ENCODE measurements at regions not wholly inside any gene's neighbourhood (a gene's known extent, or its start where the extent isn't known, plus 50 kb on each side); places are given as distances from the start of the nearest gene placed in this dataset.

DNA sequence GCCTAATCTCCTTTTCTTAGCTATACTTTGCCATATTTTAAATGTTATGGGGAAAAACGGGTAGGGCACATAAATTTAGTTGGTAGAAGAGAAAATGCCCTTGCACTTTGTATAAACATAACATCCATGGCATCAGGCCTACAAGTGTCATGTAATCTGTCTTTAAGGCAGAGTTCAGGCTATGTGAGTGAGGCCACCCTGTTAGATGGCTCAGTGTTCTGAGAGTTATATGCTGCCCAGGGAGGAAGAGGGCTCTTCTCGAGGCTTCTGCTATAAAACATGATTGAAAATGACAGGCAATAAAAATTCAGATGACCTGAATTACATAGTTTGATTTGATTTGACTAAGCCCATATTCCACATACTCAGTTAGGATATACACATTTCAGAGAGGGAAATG is 553.6 kb upstream of the MAP3K7 start:
- H3K4me1 Mint-ChIP-seq = no peaks in the 10 kb centered on the region
- Histone ChIP-seq H3K36me3 (ENCODE audit: insufficient read depth, low read length) (no peaks in the 10 kb centered on the region), H3K4me1 (ENCODE audit: insufficient read depth, low read length) (no peaks in the 10 kb centered on the region), H3K4me3 (ENCODE audit: low read length in 2 of 2) (no peak overlapping the region), H3K27ac (ENCODE audit: low read depth, low read length) (no peak overlapping the region), H3K9me3 (ENCODE audit: control insufficient read depth in 1 of 2, low read length in 2 of 2) (no peaks in the 10 kb centered on the region), H3K27me3 (ENCODE audit: insufficient read depth, low read length) (no peaks in the 10 kb centered on the region)
- H3K4me3 Mint-ChIP-seq = no peak overlapping the region
- H3K9me3 Mint-ChIP-seq = peaks cover 0 to 2% (median 0%) of the 10 kb centered on the region in 8 donors
- H3K36me3 Mint-ChIP-seq = no peaks in the 10 kb centered on the region
- intact Hi-C loops (cut with micrococcal nuclease) = no loop called here
- peaks cover 0 to 2% of the 10 kb centered on the region in 2 donors for H3K27me3 Mint-ChIP-seq
- CTCF ChIA-PET (ENCODE audit: partially characterized antibody) = interaction anchor here (1.5 kb wide), 1 partner anchor 11 kb away, joined by 3 read pairs; no protein-coding TSS in a partner anchor
- no peak for DNase-seq
- POLR2A ChIA-PET (ENCODE audit: partially characterized antibody) = no interaction called here
- H3K27ac Mint-ChIP-seq = no peak overlapping the region

DNA sequence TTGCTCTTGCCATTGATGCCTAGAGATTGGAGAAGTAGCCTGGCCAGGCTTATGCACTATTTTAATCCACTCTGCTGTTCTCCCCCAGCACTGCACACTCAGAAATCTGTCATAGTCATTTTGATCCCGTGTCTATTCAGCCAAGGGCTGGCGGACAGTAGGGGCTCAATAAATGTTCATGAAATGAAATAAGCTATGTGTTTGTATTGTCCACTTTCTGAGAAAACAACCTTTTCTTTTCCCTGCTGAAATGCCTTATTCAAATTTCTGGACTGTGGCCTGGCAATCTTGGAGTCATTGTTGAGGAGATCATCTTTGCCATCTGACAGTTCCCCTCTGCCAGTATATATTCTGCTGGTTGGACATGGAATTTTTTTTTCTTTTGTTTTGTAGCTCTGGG is 550.4 kb upstream of the MAP3K7 start:
- H3K4me3 Mint-ChIP-seq = no peak overlapping the region

DNA sequence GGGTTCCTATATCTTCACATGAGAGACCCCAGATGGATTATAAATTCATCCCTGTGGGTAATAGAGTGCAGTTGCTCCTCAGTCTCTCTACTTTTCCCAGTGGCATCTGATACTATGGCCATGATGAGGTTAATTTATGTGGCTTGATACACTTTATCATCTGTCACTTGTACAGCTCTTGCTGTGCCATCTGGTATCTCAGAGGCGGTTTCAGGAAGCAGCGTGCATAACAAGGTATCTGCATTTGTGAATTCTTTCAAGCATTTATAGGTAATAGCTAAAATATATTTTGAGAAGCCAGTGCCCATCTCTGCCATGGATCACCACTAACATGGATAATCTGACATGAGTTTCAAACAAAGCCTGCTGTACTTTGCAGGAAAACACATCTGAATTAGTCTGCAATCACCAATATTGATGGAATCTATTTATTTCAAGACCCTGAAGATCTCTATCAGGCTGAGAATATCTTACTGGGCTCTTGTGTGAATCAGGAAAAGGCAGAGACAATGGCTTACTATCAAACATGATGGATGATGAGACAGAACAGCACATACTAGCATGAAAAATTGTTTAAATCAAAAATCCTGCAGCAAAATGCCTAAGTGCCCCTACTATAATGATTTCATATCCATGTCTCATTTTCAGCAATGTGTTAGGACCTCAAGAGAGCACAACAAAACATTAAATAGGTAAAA is 548.7 kb upstream of the MAP3K7 start:
- no peaks in the 10 kb centered on the region for H3K4me1 ChIP-seq (ENCODE audit: insufficient read depth, low read length)
- no peak overlapping the region for H3K27ac ChIP-seq (ENCODE audit: low read depth, low read length)
- H3K4me3 ChIP-seq (ENCODE audit: low read length in 2 of 2) = no peak overlapping the region
- H3K36me3 Mint-ChIP-seq = no peaks in the 10 kb centered on the region
- POLR2A ChIA-PET (ENCODE audit: partially characterized antibody) = no interaction called here
- no peaks in the 10 kb centered on the region for H3K4me1 Mint-ChIP-seq
- H3K36me3 ChIP-seq (ENCODE audit: insufficient read depth, low read length) = no peaks in the 10 kb centered on the region
- intact Hi-C loops (cut with micrococcal nuclease) = no loop called here
- H3K27me3 ChIP-seq (ENCODE audit: insufficient read depth, low read length) = no peaks in the 10 kb centered on the region
- H3K27me3 Mint-ChIP-seq = no peaks in the 10 kb centered on the region
- no peaks in the 10 kb centered on the region for H3K9me3 Mint-ChIP-seq
- no peak overlapping the region for H3K4me3 Mint-ChIP-seq
- no peaks in the 10 kb centered on the region for H3K9me3 ChIP-seq (ENCODE audit: control insufficient read depth in 1 of 2, low read length in 2 of 2)
- CTCF ChIA-PET (ENCODE audit: partially characterized antibody) = no interaction called here
- H3K27ac Mint-ChIP-seq = no peak overlapping the region
- DNase-seq = no peak

More for the DNA sequence above, 550.4 kb upstream of the MAP3K7 start:
- ChIA-PET POLR2A (ENCODE audit: partially characterized antibody) (no interaction called here), CTCF (ENCODE audit: partially characterized antibody) (no interaction called here)
- Histone ChIP-seq H3K9me3 (ENCODE audit: control insufficient read depth in 1 of 2, low read length in 2 of 2) (no peaks in the 10 kb centered on the region), H3K27ac (ENCODE audit: low read depth, low read length) (no peak overlapping the region), H3K27me3 (ENCODE audit: insufficient read depth, low read length) (no peaks in the 10 kb centered on the region), H3K4me1 (ENCODE audit: insufficient read depth, low read length) (no peaks in the 10 kb centered on the region), H3K36me3 (ENCODE audit: insufficient read depth, low read length) (no peaks in the 10 kb centered on the region), H3K4me3 (ENCODE audit: low read length in 2 of 2) (no peak overlapping the region)
- no peak overlapping the region for H3K27ac Mint-ChIP-seq
- H3K9me3 Mint-ChIP-seq = peaks cover 0 to 2% (median 0%) of the 10 kb centered on the region in 8 donors
- intact Hi-C loops (cut with micrococcal nuclease) = no loop called here
- no peaks in the 10 kb centered on the region for H3K27me3 Mint-ChIP-seq
- no peak for DNase-seq
- H3K4me1 Mint-ChIP-seq = no peaks in the 10 kb centered on the region
- no peaks in the 10 kb centered on the region for H3K36me3 Mint-ChIP-seq

DNA sequence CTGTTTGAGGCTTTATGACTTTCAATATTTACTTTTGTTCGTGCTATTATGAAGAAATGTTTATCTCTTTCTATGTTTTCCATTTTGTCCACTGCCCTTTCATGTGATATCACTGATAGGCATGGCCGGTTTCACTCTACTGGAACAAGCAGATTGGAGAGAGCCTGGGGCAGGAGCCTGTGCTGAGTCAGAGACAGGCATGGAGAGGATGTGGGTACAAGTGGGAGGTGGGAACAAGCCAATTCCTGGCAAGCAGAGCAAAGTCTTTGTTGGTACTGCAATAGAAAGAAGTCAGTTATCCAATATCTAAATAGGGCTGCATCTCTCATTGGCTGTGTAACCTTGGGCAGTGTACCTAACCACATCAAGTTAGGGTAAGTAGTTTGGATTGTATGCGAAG is 545.6 kb upstream of the MAP3K7 start:
- H3K9me3 ChIP-seq (ENCODE audit: control insufficient read depth in 1 of 2, low read length in 2 of 2) = no peaks in the 10 kb centered on the region
- H3K27ac ChIP-seq (ENCODE audit: low read depth, low read length) = no peak overlapping the region
- intact Hi-C loops (cut with micrococcal nuclease) = no loop called here
- DNase-seq = no peak
- POLR2A ChIA-PET (ENCODE audit: partially characterized antibody) = no interaction called here
- H3K4me1 ChIP-seq (ENCODE audit: insufficient read depth, low read length) = no peaks in the 10 kb centered on the region
- H3K4me3 ChIP-seq (ENCODE audit: low read length in 2 of 2) = no peak overlapping the region
- H3K4me3 Mint-ChIP-seq = no peak overlapping the region
- no peaks in the 10 kb centered on the region for H3K27me3 Mint-ChIP-seq
- CTCF ChIA-PET (ENCODE audit: partially characterized antibody) = no interaction called here
- H3K27ac Mint-ChIP-seq = no peak overlapping the region
- H3K9me3 Mint-ChIP-seq = peaks cover 0 to 4% (median 0%) of the 10 kb centered on the region in 8 donors
- no peaks in the 10 kb centered on the region for H3K36me3 Mint-ChIP-seq
- H3K4me1 Mint-ChIP-seq = no peaks in the 10 kb centered on the region
- H3K27me3 ChIP-seq (ENCODE audit: insufficient read depth, low read length) = no peaks in the 10 kb centered on the region
- no peaks in the 10 kb centered on the region for H3K36me3 ChIP-seq (ENCODE audit: insufficient read depth, low read length)

DNA sequence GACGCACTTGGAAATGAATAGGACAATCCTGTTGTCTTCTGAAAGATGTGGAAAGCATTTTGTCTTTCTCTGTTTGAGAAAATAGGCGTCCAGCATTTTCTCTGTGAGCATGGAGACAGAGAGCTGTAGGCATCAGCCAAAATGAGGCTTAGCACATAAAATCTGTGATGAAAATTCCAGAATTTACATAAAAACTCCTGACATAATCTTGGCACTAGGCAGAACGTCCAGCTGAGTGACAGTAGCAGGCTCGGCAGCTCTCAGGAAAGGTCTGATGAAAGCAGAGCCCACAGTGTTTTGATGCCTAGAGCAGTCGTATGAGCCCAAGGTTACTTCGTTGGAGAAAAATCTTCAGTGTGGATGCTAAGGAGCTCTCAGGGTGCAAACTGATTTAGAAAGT is 543.3 kb upstream of the MAP3K7 start:
- POLR2A ChIA-PET (ENCODE audit: partially characterized antibody) = no interaction called here
- intact Hi-C loops (cut with micrococcal nuclease) = no loop called here
- Mint-ChIP-seq H3K4me1 (no peaks in the 10 kb centered on the region), H3K27me3 (no peaks in the 10 kb centered on the region), H3K4me3 (no peak overlapping the region), H3K27ac (no peak overlapping the region), H3K36me3 (no peaks in the 10 kb centered on the region), H3K9me3 (peaks cover 0 to 5% (median 0%) of the 10 kb centered on the region in 8 donors)
- no peaks in the 10 kb centered on the region for H3K9me3 ChIP-seq (ENCODE audit: control insufficient read depth in 1 of 2, low read length in 2 of 2)
- H3K27ac ChIP-seq (ENCODE audit: low read depth, low read length) = no peak overlapping the region
- no peaks in the 10 kb centered on the region for H3K36me3 ChIP-seq (ENCODE audit: insufficient read depth, low read length)
- no peaks in the 10 kb centered on the region for H3K27me3 ChIP-seq (ENCODE audit: insufficient read depth, low read length)
- no peak overlapping the region for H3K4me3 ChIP-seq (ENCODE audit: low read length in 2 of 2)
- CTCF ChIA-PET (ENCODE audit: partially characterized antibody) = no interaction called here
- DNase-seq = no peak
- no peaks in the 10 kb centered on the region for H3K4me1 ChIP-seq (ENCODE audit: insufficient read depth, low read length)

DNA sequence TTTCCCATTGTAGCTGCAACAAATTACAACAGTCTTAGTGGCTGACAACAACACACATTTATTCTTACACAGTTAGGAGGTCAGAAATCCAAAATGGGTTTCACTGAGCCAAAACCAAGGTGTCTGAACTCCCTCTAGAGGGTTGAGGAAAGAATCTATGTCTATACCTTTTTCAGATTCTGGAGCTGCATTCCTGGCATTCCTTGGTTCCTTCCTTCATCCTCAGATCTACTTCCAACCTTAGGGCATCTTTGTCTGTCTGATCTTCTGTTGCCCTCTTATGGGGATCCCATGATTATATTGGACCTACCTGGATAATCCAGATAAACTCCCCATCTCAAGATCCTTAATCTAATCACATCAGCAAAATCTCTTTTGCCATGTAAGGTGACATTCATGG is 540.9 kb upstream of the MAP3K7 start:
- H3K9me3 Mint-ChIP-seq = peaks cover 0 to 5% (median 0%) of the 10 kb centered on the region in 8 donors
- intact Hi-C loops (cut with micrococcal nuclease) = no loop called here
- no peak for DNase-seq
- no peaks in the 10 kb centered on the region for H3K4me1 Mint-ChIP-seq
- no peak overlapping the region for H3K27ac Mint-ChIP-seq
- H3K36me3 Mint-ChIP-seq = no peaks in the 10 kb centered on the region
- ChIA-PET CTCF (ENCODE audit: partially characterized antibody) (no interaction called here), POLR2A (ENCODE audit: partially characterized antibody) (no interaction called here)
- Histone ChIP-seq H3K9me3 (ENCODE audit: control insufficient read depth in 1 of 2, low read length in 2 of 2) (no peaks in the 10 kb centered on the region), H3K36me3 (ENCODE audit: insufficient read depth, low read length) (no peaks in the 10 kb centered on the region), H3K4me3 (ENCODE audit: low read length in 2 of 2) (no peak overlapping the region), H3K4me1 (ENCODE audit: insufficient read depth, low read length) (no peaks in the 10 kb centered on the region), H3K27ac (ENCODE audit: low read depth, low read length) (no peak overlapping the region), H3K27me3 (ENCODE audit: insufficient read depth, low read length) (no peaks in the 10 kb centered on the region)
- H3K27me3 Mint-ChIP-seq = no peaks in the 10 kb centered on the region
- H3K4me3 Mint-ChIP-seq = no peak overlapping the region

DNA sequence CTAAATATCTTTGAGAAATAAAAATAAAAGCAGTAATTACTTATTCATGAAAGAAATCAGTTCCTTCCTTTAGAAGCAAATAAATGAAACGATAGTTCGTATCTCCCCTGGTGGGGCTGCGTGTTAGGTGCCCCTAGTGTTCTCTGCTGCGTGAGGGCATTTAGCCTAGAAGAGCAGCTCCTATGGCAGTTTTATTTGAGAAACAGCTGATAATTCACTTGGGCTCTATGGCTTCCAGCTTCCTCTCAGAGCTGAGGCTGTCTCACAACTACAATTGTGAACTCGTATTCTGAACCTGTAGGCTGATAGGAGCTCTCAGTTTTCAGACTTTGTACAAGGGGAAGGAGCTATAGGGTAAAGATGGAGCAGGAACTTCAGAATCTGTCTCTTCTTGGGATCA is 540.0 kb upstream of the MAP3K7 start:
- no peaks in the 10 kb centered on the region for H3K27me3 Mint-ChIP-seq
- H3K4me1 Mint-ChIP-seq = no peaks in the 10 kb centered on the region
- H3K4me3 Mint-ChIP-seq = no peak overlapping the region
- CTCF ChIA-PET (ENCODE audit: partially characterized antibody) = no interaction called here
- H3K9me3 ChIP-seq (ENCODE audit: control insufficient read depth in 1 of 2, low read length in 2 of 2) = no peaks in the 10 kb centered on the region
- POLR2A ChIA-PET (ENCODE audit: partially characterized antibody) = no interaction called here
- H3K27me3 ChIP-seq (ENCODE audit: insufficient read depth, low read length) = no peaks in the 10 kb centered on the region
- H3K36me3 Mint-ChIP-seq = no peaks in the 10 kb centered on the region
- H3K27ac Mint-ChIP-seq = no peak overlapping the region
- H3K36me3 ChIP-seq (ENCODE audit: insufficient read depth, low read length) = no peaks in the 10 kb centered on the region
- no peak for DNase-seq
- no peaks in the 10 kb centered on the region for H3K4me1 ChIP-seq (ENCODE audit: insufficient read depth, low read length)
- H3K4me3 ChIP-seq (ENCODE audit: low read length in 2 of 2) = no peak overlapping the region
- intact Hi-C loops (cut with micrococcal nuclease) = no loop called here
- peaks cover 0 to 5% (median 0%) of the 10 kb centered on the region in 8 donors for H3K9me3 Mint-ChIP-seq
- no peak overlapping the region for H3K27ac ChIP-seq (ENCODE audit: low read depth, low read length)

DNA sequence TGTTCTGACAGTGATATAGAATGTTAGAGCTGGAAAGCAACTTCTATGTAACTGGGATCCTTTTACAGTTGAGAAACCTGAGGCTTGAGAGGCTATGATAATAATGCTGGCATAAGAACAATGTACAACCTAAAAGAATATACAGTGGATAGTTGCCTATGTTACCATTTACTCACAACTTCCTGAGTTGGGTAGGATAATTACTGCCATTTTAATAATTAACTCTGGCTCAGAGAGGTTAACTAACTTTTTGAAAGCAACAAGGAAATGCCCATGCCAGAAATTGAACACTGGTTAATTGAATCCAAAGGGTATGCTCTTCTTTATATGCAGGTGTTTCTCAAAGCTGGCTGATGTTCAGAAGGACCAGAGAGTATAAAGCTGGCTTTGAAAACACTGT is 530.7 kb upstream of the MAP3K7 start:
- Histone ChIP-seq H3K36me3 (ENCODE audit: insufficient read depth, low read length) (no peaks in the 10 kb centered on the region), H3K4me3 (ENCODE audit: low read length in 2 of 2) (no peak overlapping the region), H3K27me3 (ENCODE audit: insufficient read depth, low read length) (no peaks in the 10 kb centered on the region), H3K27ac (ENCODE audit: low read depth, low read length) (no peak overlapping the region), H3K9me3 (ENCODE audit: control insufficient read depth in 1 of 2, low read length in 2 of 2) (no peaks in the 10 kb centered on the region), H3K4me1 (ENCODE audit: insufficient read depth, low read length) (no peaks in the 10 kb centered on the region)
- Mint-ChIP-seq H3K36me3 (no peaks in the 10 kb centered on the region), H3K4me3 (no peak overlapping the region), H3K9me3 (peaks cover 0 to 3% (median 0%) of the 10 kb centered on the region in 8 donors), H3K27ac (no peak overlapping the region), H3K4me1 (no peaks in the 10 kb centered on the region), H3K27me3 (no peaks in the 10 kb centered on the region)
- ChIA-PET POLR2A (ENCODE audit: partially characterized antibody) (no interaction called here), CTCF (ENCODE audit: partially characterized antibody) (no interaction called here)
- intact Hi-C loops (cut with micrococcal nuclease) = no loop called here
- no peak for DNase-seq
